SU-DHL-6 (cell line): ENCODE measurements at regions not wholly inside any gene's neighbourhood (a gene's known extent, or its start where the extent isn't known, plus 50 kb on each side); places are given as distances from the start of the nearest gene placed in this dataset.
A peak's percentile ranks its signal among the peaks of the same experiment; 100 is the strongest.
"Not testable (repeated sequence)": the region's sequence is repeated elsewhere in the genome, so short reads cannot be mapped to it uniquely, and the experiment has no call there.

Experiments used
- H2AFZ ChIP-seq: fragments of 200-600 bp; sonication (generic); 2 replicates; pipeline ENCODE4 v1.6.1; 2014; ENCODE audit warnings: low read depth, mild to moderate bottlenecking, moderate library complexity, mixed read lengths, antibody characterized with exemption, low read length; ENCODE audit not compliant: severe bottlenecking
- H3F3A ChIP-seq: fragments of 200-600 bp; shearing (Covaris generic); 2 replicates; pipeline ENCODE4 v1.6.0; 2016; ENCODE audit warnings: antibody characterized with exemption, mild to moderate bottlenecking; ENCODE audit not compliant: insufficient read depth
- H3K27ac ChIP-seq: fragments of 200-600 bp; sonication (generic); 2 replicates; pipeline ENCODE4 v1.5.1; 2016; ENCODE audit warnings: low read depth, mild to moderate bottlenecking, low read length, moderate library complexity, mixed read lengths
- H3K27me3 ChIP-seq: fragments of 200-600 bp; sonication (generic), shearing (Covaris generic); 2 replicates; pipeline ENCODE4 v1.6.0; 2014; ENCODE audit warnings: mild to moderate bottlenecking, low read length
- H3K36me3 ChIP-seq: fragments of 200-600 bp; sonication (generic); 2 replicates; pipeline ENCODE4 v1.6.1; 2014; ENCODE audit warnings: mild to moderate bottlenecking, low read length, mixed read lengths
- H3K4me2 ChIP-seq: fragments of 300-600, 200-600 bp; shearing (Covaris generic), sonication (generic); 2 replicates; pipeline ENCODE4 v1.6.0; 2014; ENCODE audit warnings: low read length, low read depth, mild to moderate bottlenecking; ENCODE audit not compliant: poor library complexity, severe bottlenecking
- H3K4me3 ChIP-seq: fragments of 200-600 bp; sonication (generic); 2 replicates; pipeline ENCODE4 v1.5.1; 2014; ENCODE audit warnings: antibody characterized with exemption, low read length, mild to moderate bottlenecking, mixed read lengths; ENCODE audit not compliant: insufficient read depth, poor library complexity, severe bottlenecking
- H3K79me2 ChIP-seq: fragments of 200-600 bp; sonication (generic); 2 replicates; pipeline ENCODE4 v1.6.1; 2014; ENCODE audit warnings: mild to moderate bottlenecking, low read length, moderate library complexity; ENCODE audit not compliant: insufficient read depth
- H3K9ac ChIP-seq: fragments of 200-600 bp; sonication (generic); 2 replicates; pipeline ENCODE4 v1.7.0; 2014; ENCODE audit warnings: mild to moderate bottlenecking, low read length
- H3K9me2 ChIP-seq: fragments of 200-600 bp; sonication (generic); replicated peaks from 2 replicates; pipeline ENCODE4 v1.6.1; 2014; ENCODE audit warnings: low read length; ENCODE audit not compliant: insufficient read depth
- H3K9me3 ChIP-seq: fragments of 200-600 bp; sonication (generic); 2 replicates; pipeline ENCODE4 v1.6.1; 2014; ENCODE audit warnings: low read length, mixed read lengths; ENCODE audit not compliant: insufficient read depth
- H4K20me1 ChIP-seq: fragments of 200-600 bp; sonication (generic); 2 replicates; pipeline ENCODE4 v1.6.1; 2014; ENCODE audit warnings: low read depth, mild to moderate bottlenecking, antibody characterized with exemption, low read length, moderate library complexity, mixed read lengths
- EZH2phosphoT487 ChIP-seq: fragments of 200-600 bp; sonication (generic), shearing (Covaris generic); conservative IDR thresholded peaks from 2 replicates; pipeline ENCODE4 v1.6.1; 2018; ENCODE audit warnings: mild to moderate bottlenecking, antibody characterized with exemption, low read length, moderate library complexity, mixed read lengths
- TF ChIP-seq, protein P1 (sequence below): fragments of 200-600 bp; sonication (generic); IDR thresholded peaks from one replicate; pipeline ENCODE4 v1.5.1; 2017; ENCODE audit warnings: antibody characterized with exemption, mild to moderate bottlenecking, low read length, moderate library complexity; ENCODE audit not compliant: insufficient read depth, poor library complexity, severe bottlenecking

GRCh38 chr6:58063542-58063941, 746.1 kb downstream of the PRIM2 start:
- not testable (repeated sequence) for H3K9ac ChIP-seq, H4K20me1 ChIP-seq, H3K27ac ChIP-seq, H3K79me2 ChIP-seq, H3K4me2 ChIP-seq, H3K36me3 ChIP-seq, H3F3A ChIP-seq, H3K9me2 ChIP-seq, H3K9me3 ChIP-seq, H3K4me3 ChIP-seq, H3K27me3 ChIP-seq
- H2AFZ ChIP-seq: peak overlapping the region; percentile 22

GRCh38 chr6:58067867-58068548, 750.6 kb downstream of the PRIM2 start:
- not testable (repeated sequence) for H3K4me2 ChIP-seq, H3K4me3 ChIP-seq

DNA sequence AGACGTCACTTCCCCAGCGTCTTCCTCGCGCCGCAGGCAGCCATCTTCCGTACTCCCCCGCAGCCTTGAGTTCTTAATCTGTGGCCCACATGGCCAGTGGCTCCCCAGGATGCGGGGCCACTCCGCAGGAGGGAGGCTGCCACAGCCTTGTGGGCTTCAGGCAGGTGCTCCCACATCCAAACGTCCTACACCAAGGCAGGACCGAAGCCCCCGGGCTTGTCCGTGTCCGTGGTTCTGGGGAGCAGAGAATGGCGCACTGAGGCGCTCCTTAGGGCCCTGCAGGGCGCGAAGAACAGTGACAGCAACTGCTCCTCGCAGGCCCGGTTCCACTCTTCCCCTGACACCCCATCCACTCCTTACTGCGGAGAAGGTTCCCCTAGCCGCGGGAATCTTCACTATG, 755.8 kb downstream of the PRIM2 start:
- Histone ChIP-seq H3K4me2 (no peak overlapping the region), H3F3A (no peaks in the 10 kb centered on the region), H3K27me3 (no peaks in the 10 kb centered on the region), H2AFZ (no peak overlapping the region), H4K20me1 (no peaks in the 10 kb centered on the region), H3K9ac (no peak overlapping the region), H3K27ac (no peak overlapping the region), H3K79me2 (no peaks in the 10 kb centered on the region), H3K36me3 (no peaks in the 10 kb centered on the region), H3K9me2 (no peaks in the 10 kb centered on the region), H3K9me3 (no peaks in the 10 kb centered on the region), H3K4me3 (no peak overlapping the region)
- TF ChIP-seq, protein P1, sequence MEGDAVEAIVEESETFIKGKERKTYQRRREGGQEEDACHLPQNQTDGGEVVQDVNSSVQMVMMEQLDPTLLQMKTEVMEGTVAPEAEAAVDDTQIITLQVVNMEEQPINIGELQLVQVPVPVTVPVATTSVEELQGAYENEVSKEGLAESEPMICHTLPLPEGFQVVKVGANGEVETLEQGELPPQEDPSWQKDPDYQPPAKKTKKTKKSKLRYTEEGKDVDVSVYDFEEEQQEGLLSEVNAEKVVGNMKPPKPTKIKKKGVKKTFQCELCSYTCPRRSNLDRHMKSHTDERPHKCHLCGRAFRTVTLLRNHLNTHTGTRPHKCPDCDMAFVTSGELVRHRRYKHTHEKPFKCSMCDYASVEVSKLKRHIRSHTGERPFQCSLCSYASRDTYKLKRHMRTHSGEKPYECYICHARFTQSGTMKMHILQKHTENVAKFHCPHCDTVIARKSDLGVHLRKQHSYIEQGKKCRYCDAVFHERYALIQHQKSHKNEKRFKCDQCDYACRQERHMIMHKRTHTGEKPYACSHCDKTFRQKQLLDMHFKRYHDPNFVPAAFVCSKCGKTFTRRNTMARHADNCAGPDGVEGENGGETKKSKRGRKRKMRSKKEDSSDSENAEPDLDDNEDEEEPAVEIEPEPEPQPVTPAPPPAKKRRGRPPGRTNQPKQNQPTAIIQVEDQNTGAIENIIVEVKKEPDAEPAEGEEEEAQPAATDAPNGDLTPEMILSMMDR: no peak
- no peak for TF ChIP-seq EZH2phosphoT487

More at GRCh38 chr6:58067867-58068548, 750.6 kb downstream of the PRIM2 start:
- H3K27ac ChIP-seq, H3F3A ChIP-seq, H3K9me2 ChIP-seq, H2AFZ ChIP-seq, H3K9ac ChIP-seq, H3K79me2 ChIP-seq, H3K27me3 ChIP-seq, H4K20me1 ChIP-seq, H3K9me3 ChIP-seq, H3K36me3 ChIP-seq: not testable (repeated sequence)

- H3K9me3 ChIP-seq, H3K27me3 ChIP-seq: not testable (repeated sequence)
Measured at GRCh38 chr6:58090067-58090466, 772.6 kb downstream of the PRIM2 start.

GRCh38 chr6:58097251-58097650, 779.8 kb downstream of the PRIM2 start:
- not testable (repeated sequence) for H4K20me1 ChIP-seq, H3K27ac ChIP-seq, H3K27me3 ChIP-seq, H3K4me3 ChIP-seq, H3K9ac ChIP-seq, H3F3A ChIP-seq, H3K9me2 ChIP-seq, H3K79me2 ChIP-seq, H3K4me2 ChIP-seq, H2AFZ ChIP-seq, H3K9me3 ChIP-seq, H3K36me3 ChIP-seq

More at GRCh38 chr6:58090067-58090466, 772.6 kb downstream of the PRIM2 start:
- not testable (repeated sequence) for H2AFZ ChIP-seq, H3K79me2 ChIP-seq, H3K36me3 ChIP-seq, H3K4me2 ChIP-seq, H3K4me3 ChIP-seq, H4K20me1 ChIP-seq, H3K9ac ChIP-seq, H3K9me2 ChIP-seq, H3F3A ChIP-seq, H3K27ac ChIP-seq
